SK-N-SH (cell line): ENCODE measurements at regions not wholly inside any gene's neighbourhood (a gene's known extent, or its start where the extent isn't known, plus 50 kb on each side); places are given as distances from the start of the nearest gene placed in this dataset.

Source experiments
- CTCF ChIA-PET: fragments of 300-600, 350-600 bp; formaldehyde crosslinking; extraction: SDS; loops from one replicate; lab custom pipeline; 2021; lab: Yijun Ruan, JAX
- POLR2A ChIA-PET: fragments of 350-600 bp; sonication (Branson Sonifier 250); formaldehyde crosslinking; extraction: SDS; loops from one replicate; lab custom pipeline; 2020; ENCODE audit warnings: antibody characterized with exemption, inconsistent platforms; lab: Yijun Ruan, JAX
- DNase-seq: peaks from one replicate; pipeline ENCODE4 v3.0.0; 2012
- H2AFZ ChIP-seq: fragments of 200-600 bp; sonication (generic); 2 replicates; pipeline ENCODE4 v1.8.1; 2016; ENCODE audit warnings: antibody characterized with exemption, mild to moderate bottlenecking, low read depth
- H3F3A ChIP-seq: fragments of 200-600 bp; sonication (generic); replicated peaks from 2 replicates; pipeline ENCODE3; 2016; ENCODE audit warnings: antibody characterized with exemption, mild to moderate bottlenecking; ENCODE audit not compliant: insufficient read depth
- H3K27ac ChIP-seq, 2 experiments: fragments of 200-500 bp in 1 of 2; fragments of 200-600 bp in 1 of 2; sonication (Bioruptor generic) in 1 of 2; sonication (generic), shearing (Covaris generic) in 1 of 2; 2 replicates each; pipeline versions ENCODE4 v1.5.1 to v1.6.1; 2014 to 2016; ENCODE audit warnings: low read depth in 2 of 2, inconsistent platforms in 1 of 2, low read length in 1 of 2, mild to moderate bottlenecking in 1 of 2, mixed read lengths in 1 of 2
- H3K27me3 ChIP-seq: fragments of 200-600 bp; sonication (generic), shearing (Covaris generic); 2 replicates; pipeline ENCODE4 v1.6.1; 2016; ENCODE audit warnings: mixed run types; ENCODE audit not compliant: insufficient read depth
- H3K36me3 ChIP-seq, 2 experiments: fragments of 200-500 bp in 1 of 2; fragments of 200-600 bp in 1 of 2; sonication (Bioruptor generic) in 1 of 2; sonication (generic) in 1 of 2; replicated peaks in 1 of 2; 2 replicates each; pipeline versions ENCODE3 to v1.5.1; 2014 to 2016; ENCODE audit warnings: low read length in 1 of 2, mild to moderate bottlenecking in 1 of 2; ENCODE audit not compliant: insufficient read depth in 2 of 2, control insufficient read depth in 1 of 2
- H3K4me1 ChIP-seq, 2 experiments: fragments of 200-500 bp in 1 of 2; fragments of 200-600 bp in 1 of 2; sonication (Bioruptor generic) in 1 of 2; sonication (generic), shearing (Covaris generic) in 1 of 2; 2 replicates each; pipeline versions ENCODE4 v1.5.1 to v1.6.1; 2014 to 2016; ENCODE audit warnings: low read depth in 1 of 2, low read length in 1 of 2, mixed run types in 1 of 2; ENCODE audit not compliant: insufficient read depth in 2 of 2, control insufficient read depth in 1 of 2
- H3K4me2 ChIP-seq: fragments of 200-600 bp; sonication (generic), shearing (Covaris generic); 2 replicates; pipeline ENCODE4 v1.6.1; 2017; ENCODE audit warnings: mixed run types
- H3K4me3 ChIP-seq, 2 experiments: fragments of 200-500 bp in 1 of 2; fragments of 200-600 bp in 1 of 2; sonication (Bioruptor generic) in 1 of 2; sonication (generic), shearing (Covaris generic) in 1 of 2; 2 replicates each; pipeline versions ENCODE4 v1.5.1 to v1.8.1; 2014 to 2016; ENCODE audit warnings: low read depth in 2 of 2, inconsistent platforms in 1 of 2, low read length in 1 of 2, mild to moderate bottlenecking in 1 of 2, mixed read lengths in 1 of 2, moderate library complexity in 1 of 2
- H3K79me2 ChIP-seq: fragments of 200-600 bp; sonication (generic); 2 replicates; pipeline ENCODE4 v1.8.1; 2017; ENCODE audit warnings: mild to moderate bottlenecking; ENCODE audit not compliant: insufficient read depth
- H3K9ac ChIP-seq: fragments of 200-600 bp; sonication (generic); 2 replicates; pipeline ENCODE4 v1.6.1; 2017; ENCODE audit warnings: mixed run types
- H3K9me2 ChIP-seq: fragments of 200-600 bp; sonication (generic); 2 replicates; pipeline ENCODE4 v1.6.1; 2017; ENCODE audit warnings: mixed run types
- H3K9me3 ChIP-seq: fragments of 200-600 bp; sonication (generic); 2 replicates; pipeline ENCODE4 v1.6.1; 2017; ENCODE audit warnings: mixed run types, mild to moderate bottlenecking, moderate library complexity
- H4K20me1 ChIP-seq: fragments of 200-600 bp; sonication (generic); 2 replicates; pipeline ENCODE4 v1.6.1; 2017; ENCODE audit warnings: mild to moderate bottlenecking, mixed run types; ENCODE audit not compliant: insufficient read depth
- EZH2phosphoT487 ChIP-seq: fragments of 200-600 bp; sonication (generic); IDR thresholded peaks from 2 replicates; pipeline ENCODE4 v1.6.1; 2017; ENCODE audit warnings: low read depth, mixed run types, mild to moderate bottlenecking, antibody characterized with exemption, moderate library complexity, borderline replicate concordance
- MXI1 ChIP-seq: IDR thresholded peaks from 2 replicates; pipeline ENCODE4 v1.6.1; 2012; ENCODE audit warnings: mild to moderate bottlenecking, low read depth, low read length, improper control_type of control experiment
- WGBS: methylation state at CpG from one replicate; pipeline ENCODE4 v1.1.6; 2017; ENCODE audit warnings: low lambda C conversion rate; 5-methylcytosine and 5-hydroxymethylcytosine counted together
- TF ChIP-seq, protein P1 (sequence below): fragments of 200-600 bp; sonication (generic); IDR thresholded peaks from 2 replicates; pipeline ENCODE4 v1.6.1; 2017; ENCODE audit warnings: antibody characterized with exemption, mild to moderate bottlenecking, moderate library complexity
- TF ChIP-seq, protein P2 (sequence below): IDR thresholded peaks from 2 replicates; pipeline ENCODE4 v1.4.0; 2012; ENCODE audit warnings: low read depth, borderline replicate concordance
- TF ChIP-seq, protein P3 (sequence below): IDR thresholded peaks from 2 replicates; pipeline ENCODE4 v1.6.1; 2012; ENCODE audit warnings: mild to moderate bottlenecking, low read depth, low read length, moderate library complexity

DNA sequence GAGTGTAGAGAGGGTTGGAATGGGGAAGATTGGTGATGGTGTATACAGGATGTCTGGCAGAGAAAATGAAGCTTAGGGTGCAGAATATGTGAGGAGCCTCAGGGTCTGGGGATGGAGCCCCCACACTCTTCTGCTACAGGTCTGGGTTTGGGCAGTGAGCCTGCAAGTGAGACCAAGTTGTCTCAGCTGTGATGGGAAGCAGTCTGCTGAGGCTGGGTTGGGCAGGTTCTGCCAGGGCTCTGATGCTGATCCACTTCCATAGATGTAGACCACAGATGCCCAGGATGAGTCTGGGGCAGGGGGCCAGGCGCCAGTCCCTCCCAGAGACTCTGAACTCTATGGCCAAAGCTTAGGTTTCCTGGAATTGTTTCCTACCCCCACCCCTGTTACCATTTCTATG lies 516.9 kb downstream of the PTPRU start (continued):
- TF ChIP-seq, protein P1, sequence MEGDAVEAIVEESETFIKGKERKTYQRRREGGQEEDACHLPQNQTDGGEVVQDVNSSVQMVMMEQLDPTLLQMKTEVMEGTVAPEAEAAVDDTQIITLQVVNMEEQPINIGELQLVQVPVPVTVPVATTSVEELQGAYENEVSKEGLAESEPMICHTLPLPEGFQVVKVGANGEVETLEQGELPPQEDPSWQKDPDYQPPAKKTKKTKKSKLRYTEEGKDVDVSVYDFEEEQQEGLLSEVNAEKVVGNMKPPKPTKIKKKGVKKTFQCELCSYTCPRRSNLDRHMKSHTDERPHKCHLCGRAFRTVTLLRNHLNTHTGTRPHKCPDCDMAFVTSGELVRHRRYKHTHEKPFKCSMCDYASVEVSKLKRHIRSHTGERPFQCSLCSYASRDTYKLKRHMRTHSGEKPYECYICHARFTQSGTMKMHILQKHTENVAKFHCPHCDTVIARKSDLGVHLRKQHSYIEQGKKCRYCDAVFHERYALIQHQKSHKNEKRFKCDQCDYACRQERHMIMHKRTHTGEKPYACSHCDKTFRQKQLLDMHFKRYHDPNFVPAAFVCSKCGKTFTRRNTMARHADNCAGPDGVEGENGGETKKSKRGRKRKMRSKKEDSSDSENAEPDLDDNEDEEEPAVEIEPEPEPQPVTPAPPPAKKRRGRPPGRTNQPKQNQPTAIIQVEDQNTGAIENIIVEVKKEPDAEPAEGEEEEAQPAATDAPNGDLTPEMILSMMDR, result no peak
- TF ChIP-seq EZH2phosphoT487, result no peak
- TF ChIP-seq, protein P2, sequence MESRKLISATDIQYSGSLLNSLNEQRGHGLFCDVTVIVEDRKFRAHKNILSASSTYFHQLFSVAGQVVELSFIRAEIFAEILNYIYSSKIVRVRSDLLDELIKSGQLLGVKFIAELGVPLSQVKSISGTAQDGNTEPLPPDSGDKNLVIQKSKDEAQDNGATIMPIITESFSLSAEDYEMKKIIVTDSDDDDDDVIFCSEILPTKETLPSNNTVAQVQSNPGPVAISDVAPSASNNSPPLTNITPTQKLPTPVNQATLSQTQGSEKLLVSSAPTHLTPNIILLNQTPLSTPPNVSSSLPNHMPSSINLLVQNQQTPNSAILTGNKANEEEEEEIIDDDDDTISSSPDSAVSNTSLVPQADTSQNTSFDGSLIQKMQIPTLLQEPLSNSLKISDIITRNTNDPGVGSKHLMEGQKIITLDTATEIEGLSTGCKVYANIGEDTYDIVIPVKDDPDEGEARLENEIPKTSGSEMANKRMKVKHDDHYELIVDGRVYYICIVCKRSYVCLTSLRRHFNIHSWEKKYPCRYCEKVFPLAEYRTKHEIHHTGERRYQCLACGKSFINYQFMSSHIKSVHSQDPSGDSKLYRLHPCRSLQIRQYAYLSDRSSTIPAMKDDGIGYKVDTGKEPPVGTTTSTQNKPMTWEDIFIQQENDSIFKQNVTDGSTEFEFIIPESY, result no peak

DNA sequence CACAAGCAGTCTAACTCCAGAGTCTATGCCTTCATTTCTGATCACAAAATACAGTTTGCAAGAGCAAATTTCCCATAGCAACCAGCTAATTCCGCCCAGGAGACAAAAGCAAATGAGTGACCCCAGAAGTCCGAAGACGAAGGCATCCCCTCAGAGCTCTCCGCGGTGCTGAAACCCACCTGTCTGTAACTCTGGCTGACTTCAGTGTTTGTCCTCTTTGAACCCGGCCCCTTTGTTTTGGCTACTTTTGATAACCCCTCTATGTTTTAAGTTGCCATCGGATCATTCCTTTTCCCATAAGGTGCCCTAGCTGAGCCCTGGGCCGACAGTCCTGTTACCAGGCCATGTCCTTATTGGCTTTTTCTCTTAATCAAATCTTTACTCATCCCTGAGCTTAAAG lies 515.8 kb downstream of the PTPRU start:
- Histone ChIP-seq H3K27ac (no peak overlapping the region), H3K36me3 (no peaks in the 10 kb centered on the region), H3K9me3 (no peaks in the 10 kb centered on the region), H3K4me1 (peaks cover 0 to 49% of the 10 kb centered on the region in 2 experiments; a peak in 1 of 4 replicates), H3K79me2 (no peaks in the 10 kb centered on the region), H3K4me2 (no peak overlapping the region), H3F3A (no peaks in the 10 kb centered on the region), H3K27me3 (no peaks in the 10 kb centered on the region), H4K20me1 (no peaks in the 10 kb centered on the region), H3K9ac (no peak overlapping the region), H3K4me3 (no peak overlapping the region), H2AFZ (no peak overlapping the region), H3K9me2 (no peaks in the 10 kb centered on the region)
- TF ChIP-seq, protein P3, sequence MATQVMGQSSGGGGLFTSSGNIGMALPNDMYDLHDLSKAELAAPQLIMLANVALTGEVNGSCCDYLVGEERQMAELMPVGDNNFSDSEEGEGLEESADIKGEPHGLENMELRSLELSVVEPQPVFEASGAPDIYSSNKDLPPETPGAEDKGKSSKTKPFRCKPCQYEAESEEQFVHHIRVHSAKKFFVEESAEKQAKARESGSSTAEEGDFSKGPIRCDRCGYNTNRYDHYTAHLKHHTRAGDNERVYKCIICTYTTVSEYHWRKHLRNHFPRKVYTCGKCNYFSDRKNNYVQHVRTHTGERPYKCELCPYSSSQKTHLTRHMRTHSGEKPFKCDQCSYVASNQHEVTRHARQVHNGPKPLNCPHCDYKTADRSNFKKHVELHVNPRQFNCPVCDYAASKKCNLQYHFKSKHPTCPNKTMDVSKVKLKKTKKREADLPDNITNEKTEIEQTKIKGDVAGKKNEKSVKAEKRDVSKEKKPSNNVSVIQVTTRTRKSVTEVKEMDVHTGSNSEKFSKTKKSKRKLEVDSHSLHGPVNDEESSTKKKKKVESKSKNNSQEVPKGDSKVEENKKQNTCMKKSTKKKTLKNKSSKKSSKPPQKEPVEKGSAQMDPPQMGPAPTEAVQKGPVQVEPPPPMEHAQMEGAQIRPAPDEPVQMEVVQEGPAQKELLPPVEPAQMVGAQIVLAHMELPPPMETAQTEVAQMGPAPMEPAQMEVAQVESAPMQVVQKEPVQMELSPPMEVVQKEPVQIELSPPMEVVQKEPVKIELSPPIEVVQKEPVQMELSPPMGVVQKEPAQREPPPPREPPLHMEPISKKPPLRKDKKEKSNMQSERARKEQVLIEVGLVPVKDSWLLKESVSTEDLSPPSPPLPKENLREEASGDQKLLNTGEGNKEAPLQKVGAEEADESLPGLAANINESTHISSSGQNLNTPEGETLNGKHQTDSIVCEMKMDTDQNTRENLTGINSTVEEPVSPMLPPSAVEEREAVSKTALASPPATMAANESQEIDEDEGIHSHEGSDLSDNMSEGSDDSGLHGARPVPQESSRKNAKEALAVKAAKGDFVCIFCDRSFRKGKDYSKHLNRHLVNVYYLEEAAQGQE, result peak; percentile 91
- TF ChIP-seq MXI1, result no peak
- POLR2A ChIA-PET, result no interaction called here
- WGBS, result 49% methylated on average over 8 of the region's 8 CpGs
- CTCF ChIA-PET, result interaction anchor here (0.9 to 3.3 kb wide), 6 partner anchors 40 to 97 kb away, joined by 3 to 11 read pairs (median 3); no protein-coding TSS in a partner anchor
- no peak for DNase-seq
